GM12878 (cell line): ENCODE measurements at regions not wholly inside any gene's neighbourhood (a gene's known extent, or its start where the extent isn't known, plus 50 kb on each side); places are given as distances from the start of the nearest gene placed in this dataset.

Source experiments
- ATAC-seq: fragments of 200-7000 bp; cut with Tn5 transposase; 3 replicates; pipeline ENCODE4 v1.9.1; 2020; ENCODE audit warnings: mild to moderate bottlenecking, moderate library complexity
- BruUV-seq: library from RNA; stranded (reverse); fragments of 400-500 nt; replicated peaks from 2 replicates; lab custom pipeline; 2021; lab: Mats Ljungman, UMichigan
- CTCF ChIA-PET: fragments of 300-600 bp; sonication (Branson Sonifier 250); formaldehyde crosslinking; extraction: SDS; loops from one replicate; lab custom pipeline; 2021; ENCODE audit warnings: inconsistent platforms; lab: Yijun Ruan, JAX
- POLR2A ChIA-PET: fragments of 350-600 bp; formaldehyde crosslinking; extraction: SDS; loops from one replicate; lab custom pipeline; 2021; ENCODE audit warnings: inconsistent platforms; lab: Charles Lee
- RAD21 ChIA-PET: fragments of 300-600 bp; sonication (Branson Sonifier 250); formaldehyde crosslinking; loops from one replicate; lab custom pipeline; 2023; ENCODE audit warnings: antibody characterized with exemption; ENCODE audit not compliant: unreplicated experiment; lab: Charles Lee
- SMC1A ChIA-PET: fragments of 300-600 bp; sonication (Branson Sonifier 250); formaldehyde crosslinking; loops from one replicate; lab custom pipeline; 2023; ENCODE audit not compliant: unreplicated experiment, uncharacterized antibody; lab: Charles Lee
- DNase-seq: peaks from one replicate; pipeline ENCODE4 v3.0.0-alpha.2; 2011; ENCODE audit warnings: low read depth, low spot score
- FAIRE-seq: peaks from 3 replicates; lab custom pipeline; 2011; peaks lifted over from hg19 to GRCh38; lab: Jason Lieb, UNC
- H2AFZ ChIP-seq: 2 replicates; pipeline ENCODE4 v1.6.0; 2011; ENCODE audit warnings: low read depth, low read length, control low read depth; ENCODE audit not compliant: control insufficient read depth
- H3K27ac ChIP-seq: 2 replicates; pipeline ENCODE4 v1.5.1; 2011; ENCODE audit warnings: control low read depth; ENCODE audit not compliant: control insufficient read depth, insufficient read depth
- H3K27me3 ChIP-seq, 2 experiments: replicated peaks in 1 of 2; 2 replicates each; pipeline versions ENCODE4 v1.6.0 to v1.6.1; 2011; ENCODE audit warnings: low read length in 1 of 2; ENCODE audit not compliant: control insufficient read depth in 2 of 2, insufficient read depth in 2 of 2
- H3K36me3 ChIP-seq, 2 experiments: 2 replicates each; pipeline ENCODE4 v1.5.1; 2011; ENCODE audit warnings: low read length in 1 of 2; ENCODE audit not compliant: control insufficient read depth in 2 of 2, insufficient read depth in 2 of 2
- H3K4me1 ChIP-seq: 2 replicates; pipeline ENCODE4 v1.6.1; 2011; ENCODE audit warnings: mild to moderate bottlenecking, low read length, moderate library complexity, mixed read lengths; ENCODE audit not compliant: control insufficient read depth, insufficient read depth
- H3K4me2 ChIP-seq: 2 replicates; pipeline ENCODE4 v1.6.0; 2011; ENCODE audit warnings: control low read depth; ENCODE audit not compliant: control insufficient read depth, insufficient read depth
- H3K4me3 ChIP-seq: fragments of 200-600 bp; sonication (generic); 2 replicates; pipeline ENCODE4 v1.5.1; 2016
- H3K79me2 ChIP-seq: 2 replicates; pipeline ENCODE4 v1.6.0; 2011; ENCODE audit warnings: low read length; ENCODE audit not compliant: control insufficient read depth, insufficient read depth
- H3K9ac ChIP-seq: 2 replicates; pipeline ENCODE4 v1.8.0; 2011; ENCODE audit warnings: low read length, control low read depth, mixed read lengths; ENCODE audit not compliant: control insufficient read depth, insufficient read depth
- H3K9me3 ChIP-seq: replicated peaks from 3 replicates; pipeline ENCODE4 v1.5.1; 2011; ENCODE audit warnings: mild to moderate bottlenecking, low read length; ENCODE audit not compliant: control insufficient read depth, insufficient read depth
- H4K20me1 ChIP-seq: 2 replicates; pipeline ENCODE4 v1.6.0; 2011; ENCODE audit not compliant: control insufficient read depth, insufficient read depth
- ATF7 ChIP-seq: fragments of 450-650 bp; IDR thresholded peaks from 2 replicates; pipeline ENCODE4 v1.6.1; 2016; ENCODE audit warnings: low read depth, mild to moderate bottlenecking
- CREB1 ChIP-seq: IDR thresholded peaks from 2 replicates; pipeline ENCODE4 v1.6.1; 2012; ENCODE audit warnings: low read depth, mild to moderate bottlenecking, inconsistent platforms
- HDAC2 ChIP-seq: fragments of 200-600 bp; sonication (generic); IDR thresholded peaks from 2 replicates; pipeline ENCODE4 v1.6.1; 2017
- HDAC6 ChIP-seq: fragments of 200-600 bp; sonication (generic); IDR thresholded peaks from one replicate; pipeline ENCODE4 v1.8.0; 2017; ENCODE audit warnings: antibody characterized with exemption; ENCODE audit not compliant: unreplicated experiment
- IKZF2 ChIP-seq, 2 experiments: fragments of 450-650 bp; IDR thresholded peaks; 2 replicates each; pipeline ENCODE4 v1.6.1; 2017; ENCODE audit warnings: mild to moderate bottlenecking in 2 of 2, moderate library complexity in 2 of 2
- JUND ChIP-seq: IDR thresholded peaks from 2 replicates; pipeline ENCODE4 v1.6.1; 2012; ENCODE audit warnings: low read depth, mild to moderate bottlenecking, low read length, improper control_type of control experiment, moderate library complexity
- MTA2 ChIP-seq: fragments of 450-650 bp; IDR thresholded peaks from 2 replicates; pipeline ENCODE4 v1.6.1; 2016; ENCODE audit warnings: low read depth, mild to moderate bottlenecking, moderate library complexity
- MYC ChIP-seq: IDR thresholded peaks from 2 replicates; pipeline ENCODE4 v1.6.1; 2011; ENCODE audit warnings: mild to moderate bottlenecking, low read length, moderate library complexity, inconsistent platforms; ENCODE audit not compliant: insufficient read depth, insufficient replicate concordance, insufficient read length, severe bottlenecking
- NR2C2 ChIP-seq: IDR thresholded peaks from 2 replicates; pipeline ENCODE4 v1.6.1; 2011; ENCODE audit warnings: borderline replicate concordance, low read depth; ENCODE audit not compliant: control insufficient read depth, insufficient read length
- PAX5 ChIP-seq: IDR thresholded peaks from 2 replicates; pipeline ENCODE4 v1.6.1; 2011; ENCODE audit warnings: low read depth, low read length, borderline replicate concordance
- PAX8 ChIP-seq: fragments of 450-650 bp; IDR thresholded peaks from 2 replicates; pipeline ENCODE4 v1.6.1; 2017; ENCODE audit warnings: mild to moderate bottlenecking, moderate library complexity
- POLR2A ChIP-seq: IDR thresholded peaks from 2 replicates; pipeline ENCODE4 v1.6.1; 2011; ENCODE audit warnings: low read depth, mild to moderate bottlenecking, low read length
- POU2F2 ChIP-seq: IDR thresholded peaks from 3 replicates; pipeline ENCODE4 v1.6.1; 2011; ENCODE audit warnings: low read depth, mild to moderate bottlenecking, low read length, borderline replicate concordance
- RELA ChIP-seq: fragments of 450-650 bp; IDR thresholded peaks from 2 replicates; pipeline ENCODE4 v1.8.0; 2014; ENCODE audit warnings: borderline replicate concordance; ENCODE audit not compliant: partially characterized antibody
- RUNX3 ChIP-seq: IDR thresholded peaks from 2 replicates; pipeline ENCODE4 v1.6.1; 2012; ENCODE audit warnings: low read length, inconsistent platforms
- STAT3 ChIP-seq: IDR thresholded peaks from 2 replicates; pipeline ENCODE4 v1.6.1; 2011; ENCODE audit warnings: low read depth, low read length, improper control_type of control experiment
- TARDBP ChIP-seq: IDR thresholded peaks from 2 replicates; pipeline ENCODE4 v1.6.1; 2016; ENCODE audit warnings: borderline replicate concordance
- YY1 ChIP-seq: IDR thresholded peaks from 2 replicates; pipeline ENCODE4 v1.6.1; 2011; ENCODE audit warnings: low read depth, mild to moderate bottlenecking, low read length
- ZZZ3 ChIP-seq: IDR thresholded peaks from 2 replicates; pipeline ENCODE4 v1.6.1; 2011; ENCODE audit warnings: low read depth; ENCODE audit not compliant: control insufficient read depth, insufficient read length
- WGBS: methylation state at CpG from one replicate; pipeline ENCODE4 v1.1.6; 2016; ENCODE audit warnings: low lambda C conversion rate; ENCODE audit not compliant: insufficient replicate concordance, insufficient coverage; ENCODE audit errors: missing lambda C conversion rate; 5-methylcytosine and 5-hydroxymethylcytosine counted together
- in situ Hi-C: fragments of 300-500 bp; cut with MboI; formaldehyde crosslinking; loops from 9 replicates; pipeline ENCODE4 v1.14.3; 2018; ENCODE audit warnings: mixed read lengths
- intact Hi-C: fragments of 100-400 bp; cut with micrococcal nuclease; formaldehyde crosslinking; loops from one replicate; pipeline ENCODE4 v1.14.2; 2022; ENCODE audit not compliant: unreplicated experiment

DNA sequence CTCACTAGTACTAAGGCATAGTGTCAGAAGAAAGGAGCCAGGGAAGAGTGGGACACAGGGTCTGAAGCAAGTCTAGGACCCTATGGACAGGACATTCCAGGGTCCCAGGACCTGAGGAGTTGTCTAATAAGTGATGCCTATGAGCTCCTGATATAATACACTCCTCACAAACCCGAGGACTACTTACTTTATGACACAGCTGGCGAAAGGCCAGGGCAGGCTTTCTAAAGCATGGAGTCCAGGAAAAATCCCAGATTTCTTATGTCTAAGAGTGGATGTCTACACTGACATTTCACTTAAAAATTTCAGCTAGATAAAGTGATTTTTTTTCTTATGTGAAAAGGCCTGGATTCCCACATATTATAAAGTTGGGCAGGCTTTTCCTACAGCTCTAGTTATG, 502.2 kb upstream of the SETBP1 start:
- WGBS: 0% methylated on average over 2 of the region's 2 CpGs
- ATAC-seq: no peak
- Histone ChIP-seq H3K27me3 (no peaks in the 10 kb centered on the region), H3K36me3 (no peaks in the 10 kb centered on the region), H3K4me3 (no peak overlapping the region), H3K27ac (no peak overlapping the region), H3K79me2 (no peaks in the 10 kb centered on the region), H4K20me1 (no peaks in the 10 kb centered on the region), H2AFZ (no peak overlapping the region), H3K9ac (no peak overlapping the region), H3K4me1 (no peaks in the 10 kb centered on the region), H3K4me2 (no peak overlapping the region), H3K9me3 (no peaks in the 10 kb centered on the region)
- ChIA-PET RAD21 (no interaction called here), POLR2A (no interaction called here), CTCF (no interaction called here), SMC1A (interaction anchor here (0.6 kb wide), 1 partner anchor 11 kb away, joined by 4 read pairs; no protein-coding TSS in a partner anchor)
- no peak for FAIRE-seq
- intact Hi-C loops (no loop called here), in situ Hi-C loops (no loop called here)
- TF ChIP-seq TARDBP: no peak
- TF ChIP-seq CREB1: no peak
- no peak for TF ChIP-seq PAX5
- TF ChIP-seq POLR2A: no peak
- TF ChIP-seq STAT3: no peak
- no peak for TF ChIP-seq ZZZ3
- no peak for DNase-seq
- BruUV-seq: no TSS peak

DNA sequence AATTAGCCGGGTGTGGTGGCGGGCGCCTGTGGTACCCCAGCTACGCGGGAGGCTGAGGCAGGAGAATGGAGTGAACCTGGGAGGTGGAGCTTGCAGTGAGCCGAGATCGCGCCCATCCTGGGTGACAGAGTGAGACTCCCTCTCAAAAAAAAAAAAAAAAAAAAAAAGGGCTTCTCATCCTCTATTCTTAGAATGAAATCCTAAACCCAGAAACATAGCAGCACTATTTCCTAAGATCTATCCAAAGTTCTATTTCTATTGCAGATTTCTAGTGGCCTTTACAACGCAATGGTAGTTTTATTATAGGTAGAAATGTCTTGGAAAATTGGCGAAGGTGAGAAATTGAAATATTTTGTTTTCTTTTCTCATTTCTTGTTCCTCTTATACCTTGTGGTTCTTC, 501.0 kb upstream of the SETBP1 start:
- H3K9me3 ChIP-seq: no peaks in the 10 kb centered on the region
- no peaks in the 10 kb centered on the region for H3K79me2 ChIP-seq
- no peak overlapping the region for H3K4me3 ChIP-seq
- DNase-seq (no peak), FAIRE-seq (no peak), ATAC-seq (no peak)
- no TSS peak for BruUV-seq
- 59% methylated on average over 7 of the region's 10 CpGs for WGBS
- no peak overlapping the region for H3K4me2 ChIP-seq
- no peaks in the 10 kb centered on the region for H3K27me3 ChIP-seq
- SMC1A ChIA-PET: no interaction called here
- no peak overlapping the region for H2AFZ ChIP-seq
- no peak overlapping the region for H3K27ac ChIP-seq
- no peak overlapping the region for H3K9ac ChIP-seq
- no peaks in the 10 kb centered on the region for H3K36me3 ChIP-seq
- intact Hi-C loops: no loop called here
- in situ Hi-C loops: no loop called here
- no peak for TF ChIP-seq NR2C2
- TF ChIP-seq HDAC6: no peak
- no peak for TF ChIP-seq RUNX3
- TF ChIP-seq MTA2: no peak
- no peak for TF ChIP-seq JUND
- TF ChIP-seq PAX8: no peak
- no peak for TF ChIP-seq RELA
- no peak for TF ChIP-seq YY1
- no peak for TF ChIP-seq IKZF2 (IDR thresholded peaks at IDR 0.05)
- no peak for TF ChIP-seq MYC
- TF ChIP-seq ATF7: no peak
- no peak for TF ChIP-seq HDAC2
- no peak for TF ChIP-seq POU2F2
- POLR2A ChIA-PET: no interaction called here
- RAD21 ChIA-PET: no interaction called here
- CTCF ChIA-PET: interaction anchor here (1.1 kb wide), 1 partner anchor 28 kb away, joined by 4 read pairs; no protein-coding TSS in a partner anchor
- no peaks in the 10 kb centered on the region for H4K20me1 ChIP-seq
- no peaks in the 10 kb centered on the region for H3K4me1 ChIP-seq
